Panc1 (cell line): ENCODE measurements at regions not wholly inside any gene's neighbourhood (a gene's known extent, or its start where the extent isn't known, plus 50 kb on each side); places are given as distances from the start of the nearest gene placed in this dataset.

Experiments
- POLR2AphosphoS5 ChIP-seq: IDR thresholded peaks from 2 replicates; pipeline ENCODE4 v1.6.1; 2012; ENCODE audit warnings: mild to moderate bottlenecking, low read depth, low read length, moderate library complexity
- SIN3A ChIP-seq: IDR thresholded peaks from 2 replicates; pipeline ENCODE4 v1.6.1; 2012; ENCODE audit warnings: low read depth, mild to moderate bottlenecking, low read length, moderate library complexity, borderline replicate concordance; ENCODE audit not compliant: insufficient read depth
- TCF7L2 ChIP-seq: IDR thresholded peaks from 2 replicates; pipeline ENCODE4 v1.6.1; 2011; ENCODE audit warnings: mild to moderate bottlenecking, low read depth, low read length, inconsistent platforms
- TF ChIP-seq, protein P1 (sequence below): fragments of 450-650 bp; IDR thresholded peaks from 2 replicates; pipeline ENCODE4 v1.5.1; 2017; ENCODE audit warnings: mild to moderate bottlenecking
- TF ChIP-seq, protein P2 (sequence below), 2 experiments: IDR thresholded peaks; 2 replicates each; pipeline ENCODE4 v1.6.1; 2011 to 2012; ENCODE audit warnings: low read depth in 2 of 2, control low read depth in 1 of 2, low read length in 1 of 2, mild to moderate bottlenecking in 1 of 2, moderate library complexity in 1 of 2; ENCODE audit not compliant: insufficient read depth in 1 of 2

DNA sequence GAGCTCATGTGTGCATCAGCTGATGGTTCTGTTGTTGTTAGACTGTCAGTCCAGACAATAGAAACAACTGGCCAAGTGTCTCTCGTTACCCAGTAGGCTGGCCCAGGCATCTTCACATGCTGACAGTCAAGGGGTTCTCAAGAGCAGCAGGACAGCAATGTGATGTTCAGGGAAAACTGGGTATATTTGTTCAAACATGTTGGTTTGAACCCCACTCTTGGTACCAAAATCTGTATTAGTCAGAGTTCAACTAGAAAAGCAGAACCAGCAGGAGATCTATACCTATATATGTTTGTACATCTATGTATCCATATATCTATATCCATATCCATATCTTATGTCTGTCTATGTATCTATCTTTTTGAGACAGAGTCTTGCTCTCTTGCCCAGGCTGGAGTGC lies 108.1 kb downstream of the LRRC70 start:
- TF ChIP-seq POLR2AphosphoS5 (no peak), TCF7L2 (no peak), SIN3A (no peak)
- TF ChIP-seq, protein P1, sequence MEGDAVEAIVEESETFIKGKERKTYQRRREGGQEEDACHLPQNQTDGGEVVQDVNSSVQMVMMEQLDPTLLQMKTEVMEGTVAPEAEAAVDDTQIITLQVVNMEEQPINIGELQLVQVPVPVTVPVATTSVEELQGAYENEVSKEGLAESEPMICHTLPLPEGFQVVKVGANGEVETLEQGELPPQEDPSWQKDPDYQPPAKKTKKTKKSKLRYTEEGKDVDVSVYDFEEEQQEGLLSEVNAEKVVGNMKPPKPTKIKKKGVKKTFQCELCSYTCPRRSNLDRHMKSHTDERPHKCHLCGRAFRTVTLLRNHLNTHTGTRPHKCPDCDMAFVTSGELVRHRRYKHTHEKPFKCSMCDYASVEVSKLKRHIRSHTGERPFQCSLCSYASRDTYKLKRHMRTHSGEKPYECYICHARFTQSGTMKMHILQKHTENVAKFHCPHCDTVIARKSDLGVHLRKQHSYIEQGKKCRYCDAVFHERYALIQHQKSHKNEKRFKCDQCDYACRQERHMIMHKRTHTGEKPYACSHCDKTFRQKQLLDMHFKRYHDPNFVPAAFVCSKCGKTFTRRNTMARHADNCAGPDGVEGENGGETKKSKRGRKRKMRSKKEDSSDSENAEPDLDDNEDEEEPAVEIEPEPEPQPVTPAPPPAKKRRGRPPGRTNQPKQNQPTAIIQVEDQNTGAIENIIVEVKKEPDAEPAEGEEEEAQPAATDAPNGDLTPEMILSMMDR: no peak
- TF ChIP-seq, protein P2, sequence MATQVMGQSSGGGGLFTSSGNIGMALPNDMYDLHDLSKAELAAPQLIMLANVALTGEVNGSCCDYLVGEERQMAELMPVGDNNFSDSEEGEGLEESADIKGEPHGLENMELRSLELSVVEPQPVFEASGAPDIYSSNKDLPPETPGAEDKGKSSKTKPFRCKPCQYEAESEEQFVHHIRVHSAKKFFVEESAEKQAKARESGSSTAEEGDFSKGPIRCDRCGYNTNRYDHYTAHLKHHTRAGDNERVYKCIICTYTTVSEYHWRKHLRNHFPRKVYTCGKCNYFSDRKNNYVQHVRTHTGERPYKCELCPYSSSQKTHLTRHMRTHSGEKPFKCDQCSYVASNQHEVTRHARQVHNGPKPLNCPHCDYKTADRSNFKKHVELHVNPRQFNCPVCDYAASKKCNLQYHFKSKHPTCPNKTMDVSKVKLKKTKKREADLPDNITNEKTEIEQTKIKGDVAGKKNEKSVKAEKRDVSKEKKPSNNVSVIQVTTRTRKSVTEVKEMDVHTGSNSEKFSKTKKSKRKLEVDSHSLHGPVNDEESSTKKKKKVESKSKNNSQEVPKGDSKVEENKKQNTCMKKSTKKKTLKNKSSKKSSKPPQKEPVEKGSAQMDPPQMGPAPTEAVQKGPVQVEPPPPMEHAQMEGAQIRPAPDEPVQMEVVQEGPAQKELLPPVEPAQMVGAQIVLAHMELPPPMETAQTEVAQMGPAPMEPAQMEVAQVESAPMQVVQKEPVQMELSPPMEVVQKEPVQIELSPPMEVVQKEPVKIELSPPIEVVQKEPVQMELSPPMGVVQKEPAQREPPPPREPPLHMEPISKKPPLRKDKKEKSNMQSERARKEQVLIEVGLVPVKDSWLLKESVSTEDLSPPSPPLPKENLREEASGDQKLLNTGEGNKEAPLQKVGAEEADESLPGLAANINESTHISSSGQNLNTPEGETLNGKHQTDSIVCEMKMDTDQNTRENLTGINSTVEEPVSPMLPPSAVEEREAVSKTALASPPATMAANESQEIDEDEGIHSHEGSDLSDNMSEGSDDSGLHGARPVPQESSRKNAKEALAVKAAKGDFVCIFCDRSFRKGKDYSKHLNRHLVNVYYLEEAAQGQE (IDR thresholded peaks at IDR 0.05; ENCODE audit: insufficient read depth in 1 of 2, low read depth in 2 of 2, low read length in 1 of 2): no peak
